ENCODE measurements at regions not wholly inside any gene's neighbourhood (a gene's known extent, or its start where the extent isn't known, plus 50 kb on each side); places are given as distances from the start of the nearest gene placed in this dataset.

DNA sequence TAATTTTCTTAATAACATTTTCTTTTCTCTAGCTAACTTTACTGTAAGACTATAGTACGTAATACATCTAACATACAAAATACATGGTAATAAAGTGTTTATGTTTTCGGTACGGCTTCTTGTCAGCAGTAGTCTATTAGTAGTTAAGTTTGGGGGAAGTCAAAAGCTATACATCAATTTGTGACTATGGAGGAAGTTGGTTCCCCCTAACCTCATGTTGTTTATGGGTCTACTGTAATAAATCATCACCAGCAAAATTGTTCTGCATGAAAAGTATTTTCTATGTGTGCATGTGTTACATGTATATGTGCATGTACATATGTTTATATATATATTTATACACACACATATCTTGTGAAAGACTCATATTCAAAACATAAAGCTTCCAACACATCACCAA lies 303.0 kb downstream of the TRIB2 start:
- DNase-seq (ENCODE audit: low read depth): no peak
- no peak overlapping the region for H3K4me3 ChIP-seq (ENCODE audit: low read depth, low read length)
- TF ChIP-seq CTCF (IDR thresholded peaks at IDR 0.05; ENCODE audit: low read depth, low read length, missing control alignments): no peak
- in situ Hi-C loops (cut with HindIII; ENCODE audit: low sequenced_read_pairs): loop anchor here (25.0 kb wide), 1 partner anchor 1157 kb away; no protein-coding TSS in a partner anchor

- DNase-seq (ENCODE audit: low read depth): no peak
- in situ Hi-C loops (cut with HindIII; ENCODE audit: low sequenced_read_pairs): loop anchor here (25.0 kb wide), 1 partner anchor 1158 kb away; no protein-coding TSS in a partner anchor
- TF ChIP-seq CTCF (IDR thresholded peaks at IDR 0.05; ENCODE audit: low read depth, low read length, missing control alignments): no peak
- H3K4me3 ChIP-seq (ENCODE audit: low read depth, low read length): no peak overlapping the region
Measured at GRCh38 chr2:13020469-13020868, 303.7 kb downstream of the TRIB2 start.

DNA sequence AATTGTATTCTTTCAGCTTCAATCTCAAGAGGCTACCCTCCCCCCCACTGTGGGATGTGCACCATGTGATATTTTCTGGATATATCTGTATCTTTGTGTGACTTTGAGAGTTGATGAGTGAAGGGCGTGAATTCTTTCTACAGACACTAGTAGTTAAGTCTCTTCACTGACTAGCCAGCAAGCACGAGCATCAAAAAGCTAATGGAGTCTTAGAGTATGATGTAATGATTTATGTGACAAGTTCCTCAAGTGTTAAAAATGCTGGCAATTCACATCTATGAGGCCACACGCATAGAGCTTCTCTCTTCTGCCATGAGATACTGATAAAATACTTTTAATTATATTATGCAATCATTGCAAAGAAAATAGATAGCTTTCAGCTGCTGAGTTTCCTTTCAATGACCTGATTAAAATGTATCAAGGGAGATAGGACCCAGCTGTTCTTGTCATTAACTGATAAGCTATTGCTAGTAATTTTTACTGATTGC lies 304.8 kb downstream of the TRIB2 start:
- in situ Hi-C loops (cut with HindIII; ENCODE audit: low sequenced_read_pairs): loop anchor here (25.0 kb wide), 1 partner anchor 1159 kb away; no protein-coding TSS in a partner anchor
- no peak for TF ChIP-seq CTCF (IDR thresholded peaks at IDR 0.05; ENCODE audit: low read depth, low read length, missing control alignments)
- no peak overlapping the region for H3K4me3 ChIP-seq (ENCODE audit: low read depth, low read length)
- no peak for DNase-seq (ENCODE audit: low read depth)

- in situ Hi-C loops (cut with HindIII; ENCODE audit: low sequenced_read_pairs): no loop called here
- no peak for DNase-seq (ENCODE audit: low read depth)
- no peak overlapping the region for H3K4me3 ChIP-seq (ENCODE audit: low read depth, low read length)
- no peak for TF ChIP-seq CTCF (IDR thresholded peaks at IDR 0.05; ENCODE audit: low read depth, low read length, missing control alignments)
Measured at GRCh38 chr2:13030606-13031005, 313.9 kb downstream of the TRIB2 start.

DNA sequence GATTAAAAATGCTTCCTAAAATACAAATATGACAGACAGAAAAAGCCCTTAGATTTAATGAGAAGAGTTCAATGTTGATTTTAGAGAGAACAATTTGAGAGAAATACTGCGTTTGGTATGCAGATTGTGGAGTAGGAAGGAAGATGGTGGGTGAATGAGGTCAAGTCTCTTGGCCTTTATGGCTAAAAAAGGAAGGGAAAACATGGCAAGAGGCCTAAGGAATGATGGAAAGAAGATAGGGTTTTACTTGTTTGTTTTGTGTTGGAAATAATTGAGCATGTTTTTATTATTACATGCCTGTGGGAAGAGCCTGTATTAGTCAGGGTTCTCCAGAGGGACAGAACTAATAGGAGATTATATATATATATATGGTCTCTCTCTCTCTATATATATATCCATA lies 318.1 kb downstream of the TRIB2 start:
- no peak overlapping the region for H3K4me3 ChIP-seq (ENCODE audit: low read depth, low read length)
- in situ Hi-C loops (cut with HindIII; ENCODE audit: low sequenced_read_pairs): no loop called here
- DNase-seq (ENCODE audit: low read depth): no peak
- TF ChIP-seq CTCF (IDR thresholded peaks at IDR 0.05; ENCODE audit: low read depth, low read length, missing control alignments): no peak

GRCh38 chr2:13035866-13036265 lies 319.1 kb downstream of the TRIB2 start:
- no peak overlapping the region for H3K4me3 ChIP-seq (ENCODE audit: low read depth, low read length)
- in situ Hi-C loops (cut with HindIII; ENCODE audit: low sequenced_read_pairs): no loop called here
- no peak for DNase-seq (ENCODE audit: low read depth)
- no peak for TF ChIP-seq CTCF (IDR thresholded peaks at IDR 0.05; ENCODE audit: low read depth, low read length, missing control alignments)

Measured in astrocyte of the cerebellum (primary cell).